ENCODE measurements at regions not wholly inside any gene's neighbourhood (a gene's known extent, or its start where the extent isn't known, plus 50 kb on each side); places are given as distances from the start of the nearest gene placed in this dataset.
"Not testable (repeated sequence)": the region's sequence is repeated elsewhere in the genome, so short reads cannot be mapped to it uniquely, and the experiment has no call there.

DNA sequence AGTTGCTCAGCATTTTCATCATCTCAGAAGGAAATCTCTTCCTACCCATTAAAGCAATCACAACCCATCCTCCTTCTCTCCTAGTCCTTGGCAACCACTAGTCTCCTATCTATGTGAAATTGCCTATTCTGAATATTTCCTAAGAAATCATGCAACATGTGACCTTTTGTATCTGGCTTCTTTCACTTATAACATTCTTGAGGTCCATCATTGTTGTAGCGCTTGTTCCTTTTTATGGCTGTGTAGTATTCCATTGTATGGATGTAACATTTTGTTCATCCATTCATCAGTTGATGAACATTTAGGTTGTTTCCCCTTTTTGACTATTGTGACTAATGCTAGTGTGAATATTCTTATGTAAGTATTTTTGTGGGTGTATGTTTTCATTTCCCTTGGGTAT is 2175.8 kb upstream of the DEFB115 start:
- not testable (repeated sequence) for H3K27ac ChIP-seq (ENCODE audit: low read depth, low read length); H3K14ac ChIP-seq (ENCODE audit: low read length); H3K36me3 ChIP-seq (ENCODE audit: control insufficient read depth in 1 of 2, insufficient read depth in 2 of 2, low read length in 2 of 2); H4K12ac ChIP-seq (ENCODE audit: low read depth, low read length); H2BK120ac ChIP-seq (ENCODE audit: insufficient read depth, low read length, poor library complexity); H3K4ac ChIP-seq (ENCODE audit: low read depth, low read length); H2BK12ac ChIP-seq (ENCODE audit: low read length); DNase-seq; H3K4me1 ChIP-seq (ENCODE audit: control insufficient read depth in 1 of 2, insufficient read depth in 2 of 2, low read length in 2 of 2); H3K27me3 ChIP-seq (ENCODE audit: insufficient read depth, low read length); H3K4me3 ChIP-seq (ENCODE audit: low read depth, low read length); H3K18ac ChIP-seq (ENCODE audit: low read length); H3K79me1 ChIP-seq (ENCODE audit: low read length); H4K91ac ChIP-seq (ENCODE audit: low read depth, low read length); H3K23ac ChIP-seq (ENCODE audit: low read length); H3K9ac ChIP-seq (ENCODE audit: low read length); H3K4me2 ChIP-seq (ENCODE audit: low read length); H4K8ac ChIP-seq (ENCODE audit: low read depth, low read length); H2BK5ac ChIP-seq (ENCODE audit: low read depth, low read length, poor library complexity); H2AFZ ChIP-seq (ENCODE audit: insufficient read depth, low read length, poor library complexity); H2AK5ac ChIP-seq (ENCODE audit: low read length); H3K79me2 ChIP-seq (ENCODE audit: control insufficient read depth, insufficient read depth, low read length, poor library complexity)
- no CpG with 5 or more reads among the region's 1 CpG for WGBS (ENCODE audit: extremely low coverage, insufficient coverage, insufficient read length)
- H3K9me3 ChIP-seq (ENCODE audit: insufficient read depth, low read depth, low read length) = peaks cover 17% of the 10 kb centered on the region

DNA sequence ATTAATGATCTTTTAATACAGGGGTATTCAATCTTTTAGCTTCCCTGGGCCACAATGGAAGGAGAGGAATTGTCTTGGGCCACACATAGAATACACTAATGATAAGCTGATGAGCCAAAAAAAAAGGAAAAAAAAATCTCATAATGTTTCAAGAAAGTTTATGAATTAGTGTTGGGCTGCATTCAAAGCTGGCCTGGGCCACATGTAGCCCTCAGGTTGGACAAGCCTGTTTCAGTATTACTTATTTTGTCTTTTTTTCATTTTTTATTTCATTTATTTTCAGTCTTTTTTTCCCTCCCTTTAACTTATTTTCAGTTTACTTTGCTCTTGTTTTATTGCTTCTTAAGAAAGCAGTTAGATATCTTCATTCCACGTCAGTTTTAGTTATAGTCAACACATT is 2171.8 kb upstream of the DEFB115 start:
- no peak overlapping the region for H3K4ac ChIP-seq (ENCODE audit: low read depth, low read length)
- H3K27ac ChIP-seq (ENCODE audit: low read depth, low read length) = no peak overlapping the region
- DNase-seq = no peak
- no peak overlapping the region for H3K18ac ChIP-seq (ENCODE audit: low read length)
- H2AFZ ChIP-seq (ENCODE audit: insufficient read depth, low read length, poor library complexity) = no peak overlapping the region
- no peak overlapping the region for H3K9ac ChIP-seq (ENCODE audit: low read length)
- H3K9me3 ChIP-seq (ENCODE audit: insufficient read depth, low read depth, low read length) = peaks cover 8% of the 10 kb centered on the region
- no peak overlapping the region for H3K23ac ChIP-seq (ENCODE audit: low read length)
- H3K79me1 ChIP-seq (ENCODE audit: low read length) = no peaks in the 10 kb centered on the region
- H4K91ac ChIP-seq (ENCODE audit: low read depth, low read length) = no peak overlapping the region
- no peaks in the 10 kb centered on the region for H3K27me3 ChIP-seq (ENCODE audit: insufficient read depth, low read length)
- no peak overlapping the region for H3K4me3 ChIP-seq (ENCODE audit: low read depth, low read length)
- no peak overlapping the region for H2BK120ac ChIP-seq (ENCODE audit: insufficient read depth, low read length, poor library complexity)
- no CpG with 5 or more reads among the region's 1 CpG for WGBS (ENCODE audit: extremely low coverage, insufficient coverage, insufficient read length)
- H3K4me2 ChIP-seq (ENCODE audit: low read length) = no peak overlapping the region
- no peak overlapping the region for H3K14ac ChIP-seq (ENCODE audit: low read length)
- H4K8ac ChIP-seq (ENCODE audit: low read depth, low read length) = no peak overlapping the region
- no peaks in the 10 kb centered on the region for H3K4me1 ChIP-seq (ENCODE audit: control insufficient read depth in 1 of 2, insufficient read depth in 2 of 2, low read length in 2 of 2)
- no peaks in the 10 kb centered on the region for H3K36me3 ChIP-seq (ENCODE audit: control insufficient read depth in 1 of 2, insufficient read depth in 2 of 2, low read length in 2 of 2)
- H3K79me2 ChIP-seq (ENCODE audit: control insufficient read depth, insufficient read depth, low read length, poor library complexity) = no peaks in the 10 kb centered on the region
- no peak overlapping the region for H4K12ac ChIP-seq (ENCODE audit: low read depth, low read length)
- no peak overlapping the region for H2BK5ac ChIP-seq (ENCODE audit: low read depth, low read length, poor library complexity)
- H2AK5ac ChIP-seq (ENCODE audit: low read length) = no peak overlapping the region
- no peak overlapping the region for H2BK12ac ChIP-seq (ENCODE audit: low read length)

DNA sequence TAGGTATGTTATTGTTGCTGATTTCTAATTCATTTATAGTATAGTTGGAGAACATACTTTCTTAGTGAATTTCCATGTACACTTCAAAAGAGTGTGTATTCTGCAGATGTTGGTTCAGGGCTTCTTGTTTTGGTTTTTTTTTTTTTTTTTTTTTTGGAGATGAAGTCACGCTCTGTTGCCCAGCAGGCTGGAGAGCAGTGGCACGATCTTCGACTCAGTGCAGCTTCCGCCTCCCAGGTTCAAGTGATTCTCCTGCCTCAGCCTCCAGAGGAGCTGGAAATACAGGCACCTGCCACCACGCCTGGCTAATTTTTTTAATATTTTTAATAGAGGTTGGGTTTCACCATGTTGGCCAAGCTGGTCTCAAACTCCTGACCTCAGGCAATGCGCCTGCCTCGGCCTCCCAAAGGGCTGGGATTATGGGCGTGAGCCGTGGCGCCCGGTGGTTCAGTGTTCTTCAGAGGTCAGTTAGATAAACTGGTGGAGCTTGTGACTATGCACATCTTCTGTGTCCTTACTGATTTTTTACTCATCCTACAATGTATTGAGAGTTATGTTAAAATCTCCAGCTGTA is 2171.2 kb upstream of the DEFB115 start:
- not testable (repeated sequence) for H2AFZ ChIP-seq (ENCODE audit: insufficient read depth, low read length, poor library complexity); H3K4me1 ChIP-seq (ENCODE audit: control insufficient read depth in 1 of 2, insufficient read depth in 2 of 2, low read length in 2 of 2); H3K27me3 ChIP-seq (ENCODE audit: insufficient read depth, low read length); H3K27ac ChIP-seq (ENCODE audit: low read depth, low read length); H3K4ac ChIP-seq (ENCODE audit: low read depth, low read length); H3K4me3 ChIP-seq (ENCODE audit: low read depth, low read length); H3K79me1 ChIP-seq (ENCODE audit: low read length); H2AK5ac ChIP-seq (ENCODE audit: low read length); H2BK5ac ChIP-seq (ENCODE audit: low read depth, low read length, poor library complexity); H3K18ac ChIP-seq (ENCODE audit: low read length); DNase-seq; H4K91ac ChIP-seq (ENCODE audit: low read depth, low read length); H3K4me2 ChIP-seq (ENCODE audit: low read length); H4K8ac ChIP-seq (ENCODE audit: low read depth, low read length); H3K36me3 ChIP-seq (ENCODE audit: control insufficient read depth in 1 of 2, insufficient read depth in 2 of 2, low read length in 2 of 2); H3K23ac ChIP-seq (ENCODE audit: low read length); H3K14ac ChIP-seq (ENCODE audit: low read length); H2BK120ac ChIP-seq (ENCODE audit: insufficient read depth, low read length, poor library complexity); H3K9ac ChIP-seq (ENCODE audit: low read length); H3K9me3 ChIP-seq (ENCODE audit: insufficient read depth, low read depth, low read length); H3K79me2 ChIP-seq (ENCODE audit: control insufficient read depth, insufficient read depth, low read length, poor library complexity); H4K12ac ChIP-seq (ENCODE audit: low read depth, low read length); H2BK12ac ChIP-seq (ENCODE audit: low read length)
- no CpG with 5 or more reads among the region's 11 CpGs for WGBS (ENCODE audit: extremely low coverage, insufficient coverage, insufficient read length)

DNA sequence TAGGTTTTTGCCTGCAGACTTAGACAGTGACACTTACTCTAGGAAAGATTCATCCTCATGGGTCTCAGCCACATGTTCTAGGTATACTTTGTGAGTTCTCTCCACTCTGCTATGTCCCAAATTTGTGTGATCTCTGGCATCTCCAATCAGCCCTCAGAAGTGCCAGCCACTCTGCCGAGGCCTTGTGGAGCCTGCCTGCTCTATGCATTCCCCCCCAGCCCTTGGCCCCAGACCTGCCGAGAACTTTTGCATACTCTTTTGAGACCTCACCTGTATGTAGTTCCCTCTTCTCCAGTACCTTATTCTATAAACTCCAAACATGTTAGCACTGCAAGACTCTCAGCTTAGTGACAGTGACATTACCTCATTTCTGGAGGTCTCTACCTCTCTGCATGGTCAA is 2170.5 kb upstream of the DEFB115 start:
- no CpG with 5 or more reads among the region's 2 CpGs for WGBS (ENCODE audit: extremely low coverage, insufficient coverage, insufficient read length)
- H3K9ac ChIP-seq (ENCODE audit: low read length) = no peak overlapping the region
- H3K36me3 ChIP-seq (ENCODE audit: control insufficient read depth in 1 of 2, insufficient read depth in 2 of 2, low read length in 2 of 2) = no peaks in the 10 kb centered on the region

More for the DNA sequence above, 2170.5 kb upstream of the DEFB115 start:
- no peak for DNase-seq
- Histone ChIP-seq H2BK120ac (ENCODE audit: insufficient read depth, low read length, poor library complexity) (no peak overlapping the region), H3K4me2 (ENCODE audit: low read length) (no peak overlapping the region), H2BK5ac (ENCODE audit: low read depth, low read length, poor library complexity) (no peak overlapping the region), H4K8ac (ENCODE audit: low read depth, low read length) (no peak overlapping the region), H3K27me3 (ENCODE audit: insufficient read depth, low read length) (no peaks in the 10 kb centered on the region), H4K91ac (ENCODE audit: low read depth, low read length) (no peak overlapping the region), H3K23ac (ENCODE audit: low read length) (no peak overlapping the region), H3K27ac (ENCODE audit: low read depth, low read length) (no peak overlapping the region), H2BK12ac (ENCODE audit: low read length) (no peak overlapping the region), H3K79me1 (ENCODE audit: low read length) (no peaks in the 10 kb centered on the region), H2AFZ (ENCODE audit: insufficient read depth, low read length, poor library complexity) (no peak overlapping the region), H3K4me1 (ENCODE audit: control insufficient read depth in 1 of 2, insufficient read depth in 2 of 2, low read length in 2 of 2) (no peaks in the 10 kb centered on the region), H4K12ac (ENCODE audit: low read depth, low read length) (no peak overlapping the region), H3K4me3 (ENCODE audit: low read depth, low read length) (no peak overlapping the region), H3K14ac (ENCODE audit: low read length) (no peak overlapping the region), H3K9me3 (ENCODE audit: insufficient read depth, low read depth, low read length) (peaks cover 8% of the 10 kb centered on the region), H3K4ac (ENCODE audit: low read depth, low read length) (no peak overlapping the region), H3K18ac (ENCODE audit: low read length) (no peak overlapping the region), H3K79me2 (ENCODE audit: control insufficient read depth, insufficient read depth, low read length, poor library complexity) (no peaks in the 10 kb centered on the region), H2AK5ac (ENCODE audit: low read length) (no peak overlapping the region)
